GM21526 (cell line): ENCODE measurements at regions not wholly inside any gene's neighbourhood (a gene's known extent, or its start where the extent isn't known, plus 50 kb on each side); places are given as distances from the start of the nearest gene placed in this dataset.

ENCODE experiments used
- ATAC-seq: cut with Tn5 transposase; IDR thresholded peaks from one replicate; pipeline ENCODE4 v1.9.1; 2021; ENCODE audit warnings: moderate library complexity; ENCODE audit not compliant: unreplicated experiment, low FRiP score

DNA sequence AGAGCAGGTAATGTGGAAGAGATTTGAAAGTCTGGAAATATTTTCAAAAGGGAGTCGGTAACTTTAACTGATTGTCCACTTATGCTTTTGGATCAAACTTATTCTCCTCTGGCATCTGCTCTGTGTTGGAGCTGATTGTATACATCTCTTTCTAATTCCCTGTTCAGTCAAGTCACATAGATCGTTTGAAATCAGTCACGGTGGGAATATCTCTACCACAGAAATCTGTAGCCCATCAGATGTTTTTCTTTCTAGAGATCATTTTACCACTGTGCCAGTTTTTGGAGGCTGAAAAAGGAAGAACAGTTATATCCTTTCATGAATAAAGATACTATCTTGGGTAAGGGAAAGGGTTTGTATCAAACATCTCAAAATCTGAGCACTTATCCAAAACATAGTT lies 1853.3 kb downstream of the EFNA5 start:
- no peak for ATAC-seq

DNA sequence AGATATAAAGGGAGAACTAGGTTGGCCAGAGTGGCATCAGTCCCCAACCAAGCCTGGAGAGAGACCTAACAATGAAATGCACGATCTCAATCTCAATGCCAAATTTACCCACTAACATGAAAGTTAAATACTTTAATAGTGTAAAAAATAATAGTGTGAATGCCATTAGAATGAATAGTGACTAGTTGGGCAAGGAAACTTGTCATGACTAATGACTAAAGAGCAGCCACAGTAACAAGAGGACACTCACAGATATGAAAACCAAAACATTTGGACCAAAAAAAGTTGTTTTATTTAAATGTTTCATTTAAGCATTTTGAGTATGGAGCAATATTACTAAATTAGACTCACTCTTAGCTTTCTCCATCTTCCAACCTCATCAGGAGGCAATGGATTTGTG lies 1853.8 kb downstream of the EFNA5 start:
- ATAC-seq: no peak

GRCh38 chr5:105812304-105812703 lies 1858.4 kb downstream of the EFNA5 start:
- no peak for ATAC-seq

DNA sequence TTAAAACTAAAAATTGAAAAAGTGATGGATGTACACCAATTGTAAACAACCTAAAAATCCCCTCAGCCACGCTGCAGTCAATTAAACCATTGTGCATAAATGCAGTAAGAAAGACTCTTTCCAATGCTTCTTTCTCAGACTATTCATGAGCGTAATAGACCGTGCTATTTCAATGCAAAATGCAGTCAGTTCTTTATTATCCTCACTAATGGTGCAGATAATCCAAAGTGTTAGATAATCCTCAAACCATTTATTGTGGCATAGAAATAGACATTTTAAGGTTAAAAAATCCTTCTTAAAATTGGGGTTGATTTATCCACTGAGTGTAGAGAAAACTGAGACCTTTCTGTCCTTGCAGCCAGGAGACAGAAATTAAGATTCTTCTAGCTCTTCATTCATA lies 1862.8 kb downstream of the EFNA5 start:
- ATAC-seq: no peak

- ATAC-seq: no peak
Measured at GRCh38 chr5:105807290-105807689, 1863.4 kb downstream of the EFNA5 start.

DNA sequence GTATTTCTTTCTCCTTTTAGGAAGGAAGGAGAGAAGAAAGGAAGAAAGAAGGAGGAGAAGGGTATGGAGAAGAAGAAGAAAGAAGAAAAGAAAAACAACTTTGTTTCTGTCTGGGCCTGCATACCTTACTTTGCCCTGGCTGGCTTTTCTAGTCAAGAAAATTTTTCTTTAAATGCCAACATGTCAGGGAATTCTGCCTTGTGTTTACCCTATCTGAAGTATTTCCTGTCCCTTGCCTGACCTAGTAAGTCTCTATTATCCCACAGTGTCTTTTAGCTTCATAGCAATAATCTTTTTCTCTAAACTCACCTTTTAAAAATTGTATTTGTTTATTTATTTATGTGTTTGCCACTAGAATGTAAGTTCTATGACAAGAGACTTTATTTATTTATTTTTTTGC lies 1864.1 kb downstream of the EFNA5 start:
- ATAC-seq: no peak

GRCh38 chr5:105803431-105803830 lies 1867.3 kb downstream of the EFNA5 start:
- no peak for ATAC-seq

DNA sequence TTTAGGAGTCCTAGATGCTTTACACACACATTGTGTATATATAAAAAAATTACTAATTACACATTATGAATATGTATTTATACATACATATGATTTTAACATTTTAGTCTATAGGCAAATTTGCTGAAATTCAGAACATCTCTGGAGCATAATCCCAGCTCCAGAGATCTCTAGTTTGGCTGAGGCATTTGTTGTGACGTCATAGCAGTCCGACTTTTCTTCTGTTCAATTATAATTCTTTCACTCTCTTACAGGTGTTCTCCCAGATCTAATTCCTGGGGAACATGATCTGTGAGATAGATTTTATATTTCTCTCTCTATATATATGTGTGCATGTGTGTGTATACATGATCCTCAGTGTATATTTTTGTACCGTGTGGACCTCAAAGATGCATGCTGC lies 1876.2 kb downstream of the EFNA5 start:
- no peak for ATAC-seq

DNA sequence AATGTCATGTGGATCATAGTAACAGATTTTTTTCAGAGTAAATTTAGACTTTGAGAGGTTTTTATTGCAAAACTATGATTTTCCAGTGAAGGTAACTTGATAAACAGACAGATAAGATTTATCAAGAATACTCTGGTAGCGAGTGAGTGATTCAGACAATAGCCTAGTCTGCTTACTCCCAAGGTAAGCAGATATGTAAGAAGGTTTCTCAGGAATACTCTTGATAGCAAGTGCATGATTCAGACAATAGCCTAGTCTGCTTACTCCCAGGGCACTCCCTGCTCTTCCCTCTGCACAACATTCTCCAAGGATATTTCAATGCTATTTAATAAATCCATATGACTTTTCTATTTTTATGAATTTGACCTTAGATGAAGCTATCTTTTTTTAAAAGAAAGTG lies 1881.5 kb downstream of the EFNA5 start:
- ATAC-seq: no peak

GRCh38 chr5:105783811-105784210 lies 1886.9 kb downstream of the EFNA5 start:
- no peak for ATAC-seq

DNA sequence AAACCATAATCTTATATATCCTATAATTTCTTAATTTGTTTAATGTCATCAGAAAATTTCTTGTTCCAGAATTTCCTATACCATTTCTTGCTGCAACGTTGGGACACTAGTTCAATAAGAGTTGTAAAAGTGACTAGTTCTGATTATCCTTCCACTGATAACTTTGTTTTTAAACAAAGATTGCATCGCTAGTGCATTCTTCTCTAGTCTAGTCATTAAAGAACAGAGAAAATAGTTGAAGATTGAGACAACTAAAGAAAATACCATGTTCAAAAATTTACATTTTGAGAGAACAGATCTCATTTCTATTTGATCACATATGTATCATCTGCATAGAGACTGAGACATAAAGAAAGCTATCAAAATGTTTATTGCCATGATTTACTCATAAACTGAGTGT lies 1888.2 kb downstream of the EFNA5 start:
- no peak for ATAC-seq

DNA sequence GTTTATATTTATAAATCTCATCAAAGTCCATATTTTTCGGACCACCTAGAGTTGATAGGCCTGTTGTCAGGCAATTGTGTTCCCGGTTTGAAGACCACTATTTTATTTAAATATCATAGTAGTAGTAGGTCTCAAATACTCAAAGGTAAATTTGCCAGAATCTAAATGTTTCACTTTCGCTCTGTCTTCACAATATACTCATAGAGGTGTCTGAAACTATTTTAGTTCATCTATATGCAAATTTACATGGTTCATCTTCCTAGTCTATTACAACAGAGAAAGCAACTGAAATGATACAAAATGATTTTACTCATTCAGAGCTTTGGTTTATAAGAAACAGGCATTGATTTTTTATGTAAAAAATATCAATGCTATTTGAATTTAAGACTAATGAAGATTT lies 1897.5 kb downstream of the EFNA5 start:
- ATAC-seq: no peak

GRCh38 chr5:105767267-105767666 lies 1903.5 kb downstream of the EFNA5 start:
- ATAC-seq: no peak

GRCh38 chr5:105762728-105763127 lies 1908.0 kb downstream of the EFNA5 start:
- no peak for ATAC-seq

- ATAC-seq: no peak
Measured at GRCh38 chr5:105754056-105754455, 1916.7 kb downstream of the EFNA5 start.

DNA sequence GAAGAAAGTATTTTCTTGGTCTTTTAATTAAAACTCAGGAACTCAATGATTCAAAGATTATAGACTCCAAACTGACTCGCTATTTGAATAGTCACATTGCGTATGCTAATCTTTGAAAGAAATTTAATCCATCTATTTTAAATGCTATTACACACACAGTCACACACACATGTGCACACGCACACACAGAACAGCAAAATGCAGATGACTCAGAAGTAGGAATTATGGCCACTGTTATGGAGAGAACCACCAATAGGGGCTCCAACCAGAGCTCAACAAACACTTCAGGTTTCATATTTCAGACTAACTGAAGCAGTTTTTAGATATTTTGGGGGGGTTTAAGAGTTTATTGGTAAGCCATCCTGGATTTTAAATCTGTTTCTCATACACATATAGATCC lies 1917.9 kb downstream of the EFNA5 start:
- ATAC-seq: no peak

GRCh38 chr5:105751908-105752307 lies 1918.8 kb downstream of the EFNA5 start:
- ATAC-seq: no peak

DNA sequence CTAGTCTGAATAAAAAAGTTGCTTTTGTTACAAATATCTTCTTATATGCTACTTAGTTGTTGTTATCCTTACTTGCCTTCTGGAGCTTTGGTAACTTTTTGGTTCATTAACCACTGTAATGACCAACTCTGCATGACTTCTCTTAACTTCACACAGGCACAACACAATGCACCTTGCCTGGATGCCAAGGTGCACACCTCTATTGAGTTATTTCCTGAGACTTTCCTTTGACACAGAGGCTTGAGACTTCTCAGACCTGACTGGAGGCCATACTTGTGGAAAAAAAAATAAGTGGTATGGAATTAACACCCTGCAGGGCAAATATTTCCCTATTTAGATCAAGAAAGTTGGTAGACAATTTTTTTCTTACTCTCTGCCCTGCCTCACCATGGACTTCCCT lies 1925.6 kb downstream of the EFNA5 start:
- no peak for ATAC-seq

- no peak for ATAC-seq
Measured at GRCh38 chr5:105740242-105740641, 1930.5 kb downstream of the EFNA5 start.

- ATAC-seq: no peak
Measured at GRCh38 chr5:105739732-105740131, 1931.0 kb downstream of the EFNA5 start.

GRCh38 chr5:105735704-105736103 lies 1935.0 kb downstream of the EFNA5 start:
- no peak for ATAC-seq

DNA sequence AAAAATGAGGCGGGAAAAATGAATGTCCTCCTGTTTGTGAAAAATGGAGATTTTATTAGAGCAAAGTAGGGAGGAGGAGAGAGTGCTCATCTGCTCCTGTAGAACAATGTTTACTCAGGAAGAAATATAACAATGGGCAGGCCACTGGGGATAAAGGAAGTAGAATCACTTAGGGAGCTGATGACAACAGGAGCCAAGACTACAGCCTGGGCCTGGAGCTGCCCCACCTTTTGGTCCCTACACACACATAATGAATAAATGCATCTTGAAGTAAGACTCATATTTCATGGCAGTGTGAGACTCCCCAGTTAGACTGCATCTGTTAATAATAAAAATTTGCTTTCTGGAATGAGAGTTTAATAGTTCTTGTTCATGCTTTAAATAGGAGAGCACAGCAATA lies 1939.8 kb downstream of the EFNA5 start:
- ATAC-seq: no peak

DNA sequence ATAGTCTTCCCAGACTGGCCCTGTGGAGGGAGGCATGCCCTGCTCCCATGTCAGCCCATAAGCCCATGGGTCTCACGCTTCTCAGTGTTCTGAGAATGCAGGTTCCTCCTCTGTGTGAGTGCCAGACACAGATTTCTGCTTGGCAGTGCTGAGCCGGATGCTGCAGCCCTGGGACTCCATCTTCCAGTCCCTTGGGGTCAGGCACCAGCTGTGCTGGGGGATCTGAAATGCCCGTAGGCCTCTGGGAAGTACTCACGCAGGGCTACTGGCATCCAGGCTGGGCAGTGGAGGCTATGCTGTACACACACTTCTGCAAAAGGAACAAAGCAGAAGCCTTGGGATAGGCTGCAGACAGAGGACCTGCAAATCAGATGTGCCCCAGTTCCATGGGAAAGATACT lies 1944.6 kb downstream of the EFNA5 start:
- no peak for ATAC-seq

- no peak for ATAC-seq
Measured at GRCh38 chr5:105708442-105708841, 1962.3 kb downstream of the EFNA5 start.
